Calu3 (cell line): ENCODE measurements at regions not wholly inside any gene's neighbourhood (a gene's known extent, or its start where the extent isn't known, plus 50 kb on each side); places are given as distances from the start of the nearest gene placed in this dataset.
"Not testable (repeated sequence)": the region's sequence is repeated elsewhere in the genome, so short reads cannot be mapped to it uniquely, and the experiment has no call there.

Source experiments
- BruUV-seq: library from RNA; stranded (reverse); fragments of 400-500 nt; replicated peaks from 2 replicates; lab custom pipeline; 2021; lab: Mats Ljungman, UMichigan
- CTCF ChIA-PET: fragments of 300-600 bp; sonication (Branson Sonifier 250); formaldehyde crosslinking; loops from one replicate; lab custom pipeline; 2022; ENCODE audit warnings: antibody characterized with exemption; lab: Charles Lee
- DNase-seq: peaks from one replicate; pipeline ENCODE4 v3.0.0; 2022
- H3K27ac Mint-ChIP-seq: one replicate; pipeline ENCODE4 v1.8.0; 2022; ENCODE audit warnings: mixed read lengths; ENCODE audit not compliant: unreplicated experiment
- H3K27me3 Mint-ChIP-seq: one replicate; pipeline ENCODE4 v1.8.0; 2022; ENCODE audit warnings: mixed read lengths; ENCODE audit not compliant: unreplicated experiment
- H3K36me3 Mint-ChIP-seq: one replicate; pipeline ENCODE4 v1.8.0; 2022; ENCODE audit warnings: mild to moderate bottlenecking, moderate library complexity, mixed read lengths; ENCODE audit not compliant: insufficient read depth, unreplicated experiment
- H3K4me1 Mint-ChIP-seq: one replicate; pipeline ENCODE4 v1.8.0; 2022; ENCODE audit warnings: mild to moderate bottlenecking, low read depth, mixed read lengths; ENCODE audit not compliant: unreplicated experiment
- H3K4me3 Mint-ChIP-seq: one replicate; pipeline ENCODE4 v1.8.0; 2022; ENCODE audit warnings: mild to moderate bottlenecking, low read depth, moderate library complexity, mixed read lengths; ENCODE audit not compliant: unreplicated experiment
- H3K9me3 Mint-ChIP-seq: one replicate; pipeline ENCODE4 v1.8.0; 2022; ENCODE audit warnings: low read depth, mixed read lengths; ENCODE audit not compliant: unreplicated experiment
- CTCF ChIP-seq: fragments of 200-600 bp; IDR thresholded peaks from one replicate; pipeline ENCODE4 v1.8.0; 2022; ENCODE audit warnings: antibody characterized with exemption; ENCODE audit not compliant: unreplicated experiment
- intact Hi-C: fragments of 100-400 bp; cut with micrococcal nuclease; formaldehyde crosslinking; loops from one replicate; pipeline ENCODE4 v1.10.0; 2022; ENCODE audit not compliant: unreplicated experiment

- Mint-ChIP-seq H3K36me3 (no peaks in the 10 kb centered on the region), H3K27me3 (no peaks in the 10 kb centered on the region), H3K9me3 (peaks cover 5% of the 10 kb centered on the region), H3K4me3 (no peak overlapping the region), H3K27ac (no peak overlapping the region), H3K4me1 (peaks cover 17% of the 10 kb centered on the region)
- no peak for DNase-seq
- no TSS peak for BruUV-seq
- intact Hi-C loops = no loop called here
- CTCF ChIA-PET = no interaction called here
- TF ChIP-seq CTCF = no peak
Observed at GRCh38 chr4:184335520-184335919, 117.8 kb upstream of the ENPP6 start.

GRCh38 chr4:184333446-184333845 is 115.8 kb upstream of the ENPP6 start:
- intact Hi-C loops, H3K27me3 Mint-ChIP-seq, H3K27ac Mint-ChIP-seq, H3K36me3 Mint-ChIP-seq, DNase-seq, H3K4me3 Mint-ChIP-seq, BruUV-seq, H3K9me3 Mint-ChIP-seq, CTCF ChIA-PET: not testable (repeated sequence)
- H3K4me1 Mint-ChIP-seq = peaks cover 32% of the 10 kb centered on the region

- no peak for TF ChIP-seq CTCF
- intact Hi-C loops = no loop called here
- peak overlapping the region; percentile 52 for H3K27ac Mint-ChIP-seq
- no peaks in the 10 kb centered on the region for H3K36me3 Mint-ChIP-seq
- peaks cover 32% of the 10 kb centered on the region for H3K4me1 Mint-ChIP-seq
- DNase-seq = no peak
- peaks cover 3% of the 10 kb centered on the region for H3K9me3 Mint-ChIP-seq
- H3K27me3 Mint-ChIP-seq = no peaks in the 10 kb centered on the region
- BruUV-seq = no TSS peak
- CTCF ChIA-PET = interaction anchor here (0.7 to 1.3 kb wide), 3 partner anchors 38 to 206 kb away, joined by 3 to 4 read pairs (median 3); no protein-coding TSS in a partner anchor
- no peak overlapping the region for H3K4me3 Mint-ChIP-seq
Observed at GRCh38 chr4:184331268-184331995, 113.8 kb upstream of the ENPP6 start.

- intact Hi-C loops = not testable (repeated sequence)
Observed at GRCh38 chr4:184330517-184331094, 112.9 kb upstream of the ENPP6 start.

GRCh38 chr4:184329659-184330400 is 112.2 kb upstream of the ENPP6 start:
- intact Hi-C loops = no loop called here
- peaks cover 23% of the 10 kb centered on the region for H3K4me1 Mint-ChIP-seq
- no peaks in the 10 kb centered on the region for H3K27me3 Mint-ChIP-seq
- H3K9me3 Mint-ChIP-seq = no peaks in the 10 kb centered on the region
- H3K4me3 Mint-ChIP-seq = no peak overlapping the region
- CTCF ChIA-PET = no interaction called here
- TF ChIP-seq CTCF = no peak
- H3K36me3 Mint-ChIP-seq = no peaks in the 10 kb centered on the region
- BruUV-seq = no TSS peak
- DNase-seq = no peak
- H3K27ac Mint-ChIP-seq = no peak overlapping the region

More at GRCh38 chr4:184330517-184331094, 112.9 kb upstream of the ENPP6 start:
- H3K27ac Mint-ChIP-seq, H3K9me3 Mint-ChIP-seq, H3K36me3 Mint-ChIP-seq, DNase-seq, BruUV-seq, H3K4me3 Mint-ChIP-seq, H3K27me3 Mint-ChIP-seq: not testable (repeated sequence)
- peaks cover 29% of the 10 kb centered on the region for H3K4me1 Mint-ChIP-seq
- CTCF ChIA-PET = interaction anchor here (0.7 to 1.3 kb wide), 3 partner anchors 38 to 206 kb away, joined by 3 to 4 read pairs (median 3); no protein-coding TSS in a partner anchor
